CD14-positive monocyte (primary cell): ENCODE measurements at regions not wholly inside any gene's neighbourhood (a gene's known extent, or its start where the extent isn't known, plus 50 kb on each side); places are given as distances from the start of the nearest gene placed in this dataset.

Source experiments
- DNase-seq, 3 donors: peaks; one replicate each; pipeline ENCODE4 v3.0.0-alpha.2; 2011 to 2022
- H2AFZ ChIP-seq: 2 replicates; pipeline ENCODE4 v1.6.0; 2012; ENCODE audit warnings: mild to moderate bottlenecking, low read depth, low read length, inconsistent platforms; ENCODE audit not compliant: insufficient read depth, poor library complexity, severe bottlenecking
- H3K27ac ChIP-seq, 2 donors: 1 replicate in 1 of 2; 2 replicates in 1 of 2; pipeline ENCODE4 v1.5.1; 2012 to 2013; ENCODE audit warnings: low read length in 2 of 2, control low read depth in 1 of 2, inconsistent platforms in 1 of 2, low read depth in 1 of 2, mild to moderate bottlenecking in 1 of 2
- H3K27me3 ChIP-seq, 2 donors: one replicate each; pipeline versions ENCODE4 v1.6.0 to v1.6.1; 2011 to 2013; ENCODE audit warnings: low read length in 2 of 2; ENCODE audit not compliant: control insufficient read depth in 2 of 2, insufficient read depth in 2 of 2
- H3K36me3 ChIP-seq, 2 donors: replicated peaks in 1 of 2; 1 replicate in 1 of 2; 2 replicates in 1 of 2; pipeline versions ENCODE4 v1.5.1 to v1.6.1; 2012 to 2013; ENCODE audit warnings: low read length in 2 of 2, control low read depth in 1 of 2, inconsistent platforms in 1 of 2, mild to moderate bottlenecking in 1 of 2; ENCODE audit not compliant: insufficient read depth in 2 of 2, control insufficient read depth in 1 of 2
- H3K4me1 ChIP-seq, 2 donors: 1 replicate in 1 of 2; 2 replicates in 1 of 2; pipeline versions ENCODE4 v1.5.1 to v1.6.1; 2012 to 2013; ENCODE audit warnings: low read length in 2 of 2, control low read depth in 1 of 2, inconsistent platforms in 1 of 2, mild to moderate bottlenecking in 1 of 2, moderate library complexity in 1 of 2; ENCODE audit not compliant: insufficient read depth in 2 of 2, control insufficient read depth in 1 of 2
- H3K4me2 ChIP-seq: replicated peaks from 2 replicates; pipeline ENCODE3; 2012; ENCODE audit warnings: low read length, moderate library complexity, mild to moderate bottlenecking; ENCODE audit not compliant: poor library complexity, severe bottlenecking; ENCODE audit errors: extremely low read depth
- H3K4me3 ChIP-seq, 3 experiments: fragments of 200-600 bp in 1 of 3; sonication (generic) in 1 of 3; replicated peaks in 1 of 3; 1 replicate in 2 of 3; 2 replicates in 1 of 3; pipeline ENCODE4 v1.5.1; 2011 to 2013; ENCODE audit warnings: low read length in 3 of 3, mild to moderate bottlenecking in 3 of 3, control low read depth in 2 of 3, low read depth in 2 of 3, inconsistent platforms in 1 of 3, moderate library complexity in 1 of 3
- H3K79me2 ChIP-seq: 2 replicates; pipeline ENCODE4 v1.6.0; 2012; ENCODE audit warnings: mild to moderate bottlenecking, control low read depth, inconsistent platforms, low read length, moderate library complexity; ENCODE audit not compliant: insufficient read depth
- H3K9ac ChIP-seq: 2 replicates; pipeline ENCODE4 v1.6.0; 2017; ENCODE audit warnings: low read length, mild to moderate bottlenecking; ENCODE audit not compliant: insufficient read depth, poor library complexity, severe bottlenecking
- H3K9me3 ChIP-seq, 2 donors: replicated peaks in 1 of 2; 1 replicate in 1 of 2; 2 replicates in 1 of 2; pipeline versions ENCODE4 v1.5.1 to v1.6.1; 2012 to 2013; ENCODE audit warnings: low read length in 2 of 2, control low read depth in 1 of 2; ENCODE audit not compliant: control insufficient read depth in 1 of 2, insufficient read depth in 1 of 2
- H4K20me1 ChIP-seq: 2 replicates; pipeline ENCODE4 v1.6.0; 2012; ENCODE audit warnings: mild to moderate bottlenecking, low read length, control low read depth, moderate library complexity; ENCODE audit not compliant: insufficient read depth
- H3K27ac Mint-ChIP-seq, 7 donors: one replicate each; pipeline ENCODE4 v1.8.0; 2020; ENCODE audit warnings: mild to moderate bottlenecking in 7 of 7, mixed read lengths in 7 of 7, moderate library complexity in 6 of 7, inconsistent platforms in 2 of 7
- H3K27me3 Mint-ChIP-seq, 3 donors: one replicate each; pipeline ENCODE4 v1.8.0; 2021 to 2022; ENCODE audit warnings: low read depth in 3 of 3, mild to moderate bottlenecking in 3 of 3, mixed read lengths in 3 of 3, moderate library complexity in 3 of 3, inconsistent platforms in 1 of 3
- H3K36me3 Mint-ChIP-seq, 2 donors: one replicate each; pipeline ENCODE4 v1.8.0; 2020; ENCODE audit warnings: mixed read lengths in 2 of 2, inconsistent platforms in 1 of 2, mild to moderate bottlenecking in 1 of 2
- H3K4me1 Mint-ChIP-seq: one replicate; pipeline ENCODE4 v1.8.0; 2020; ENCODE audit warnings: mild to moderate bottlenecking, mixed read lengths
- H3K4me3 Mint-ChIP-seq, 2 donors: one replicate each; pipeline ENCODE4 v1.8.0; 2020; ENCODE audit warnings: mild to moderate bottlenecking in 2 of 2, mixed read lengths in 2 of 2, moderate library complexity in 1 of 2
- H3K9me3 Mint-ChIP-seq, 7 donors: one replicate each; pipeline ENCODE4 v1.8.0; 2020 to 2022; ENCODE audit warnings: mixed read lengths in 7 of 7, mild to moderate bottlenecking in 6 of 7, moderate library complexity in 6 of 7, inconsistent platforms in 2 of 7
- WGBS: methylation state at CpG from one replicate; pipeline ENCODE4 v1.1.5; 2013; ENCODE audit warnings: missing lambda C conversion rate; ENCODE audit not compliant: insufficient coverage; 5-methylcytosine and 5-hydroxymethylcytosine counted together
- intact Hi-C, 2 donors: fragments of 100-400 bp; cut with micrococcal nuclease; formaldehyde crosslinking; loops; one replicate each; pipeline versions ENCODE4 v1.15.0 to v1.15.1; 2023
- TF ChIP-seq, protein P1 (sequence below): fragments of 200-600 bp; IDR thresholded peaks from one replicate; pipeline ENCODE4 v1.8.0; 2022; ENCODE audit warnings: antibody characterized with exemption, mild to moderate bottlenecking

DNA sequence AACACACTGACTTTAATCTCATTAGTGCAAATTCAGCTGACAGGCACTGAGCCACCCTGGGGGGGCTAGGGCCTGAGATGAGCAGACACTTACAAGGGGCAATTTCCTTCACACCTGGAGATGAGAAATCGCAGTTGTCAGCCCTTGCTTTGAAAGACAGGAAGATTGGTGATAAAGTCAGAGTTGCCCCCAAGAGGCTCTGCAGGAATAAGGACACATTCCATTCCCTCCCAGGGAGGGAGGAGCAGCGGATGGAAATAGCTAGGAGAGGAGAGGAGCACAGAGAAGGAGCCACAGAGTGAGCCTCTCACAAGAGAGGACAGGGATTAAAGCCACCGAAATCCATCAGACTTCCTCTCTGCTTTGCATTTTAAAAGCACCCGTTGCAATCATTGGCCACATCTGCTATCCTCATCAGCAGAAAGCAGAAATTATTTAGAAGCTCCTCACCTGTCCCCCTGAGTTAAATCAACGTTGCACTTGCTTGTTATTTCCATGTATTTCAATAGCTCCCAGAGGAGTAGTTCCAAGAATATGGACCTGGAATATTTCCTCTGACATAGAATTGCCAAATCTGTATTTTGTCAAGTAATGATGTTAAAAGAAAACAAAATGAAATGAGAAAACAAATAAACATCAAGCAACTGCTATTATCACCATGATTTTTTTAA is 213.7 kb downstream of the BARX2 start:
- peaks cover 0 to 2% (median 0%) of the 10 kb centered on the region in 7 donors for H3K9me3 Mint-ChIP-seq
- no peaks in the 10 kb centered on the region for H3K27me3 Mint-ChIP-seq
- no peaks in the 10 kb centered on the region for H3K36me3 Mint-ChIP-seq
- no peaks in the 10 kb centered on the region for H3K36me3 ChIP-seq
- H3K4me1 ChIP-seq, result no peaks in the 10 kb centered on the region
- 7% methylated on average over 2 of the region's 5 CpGs for WGBS
- H3K9me3 ChIP-seq, result no peaks in the 10 kb centered on the region
- H3K27ac Mint-ChIP-seq, result no peak overlapping the region
- H3K9ac ChIP-seq, result no peak overlapping the region
- no peaks in the 10 kb centered on the region for H4K20me1 ChIP-seq
- no peak overlapping the region for H3K4me3 Mint-ChIP-seq
- no peaks in the 10 kb centered on the region for H3K79me2 ChIP-seq
- H3K4me1 Mint-ChIP-seq, result no peaks in the 10 kb centered on the region
- H3K4me3 ChIP-seq, result no peak overlapping the region
- no peak overlapping the region for H2AFZ ChIP-seq
- TF ChIP-seq, protein P1, sequence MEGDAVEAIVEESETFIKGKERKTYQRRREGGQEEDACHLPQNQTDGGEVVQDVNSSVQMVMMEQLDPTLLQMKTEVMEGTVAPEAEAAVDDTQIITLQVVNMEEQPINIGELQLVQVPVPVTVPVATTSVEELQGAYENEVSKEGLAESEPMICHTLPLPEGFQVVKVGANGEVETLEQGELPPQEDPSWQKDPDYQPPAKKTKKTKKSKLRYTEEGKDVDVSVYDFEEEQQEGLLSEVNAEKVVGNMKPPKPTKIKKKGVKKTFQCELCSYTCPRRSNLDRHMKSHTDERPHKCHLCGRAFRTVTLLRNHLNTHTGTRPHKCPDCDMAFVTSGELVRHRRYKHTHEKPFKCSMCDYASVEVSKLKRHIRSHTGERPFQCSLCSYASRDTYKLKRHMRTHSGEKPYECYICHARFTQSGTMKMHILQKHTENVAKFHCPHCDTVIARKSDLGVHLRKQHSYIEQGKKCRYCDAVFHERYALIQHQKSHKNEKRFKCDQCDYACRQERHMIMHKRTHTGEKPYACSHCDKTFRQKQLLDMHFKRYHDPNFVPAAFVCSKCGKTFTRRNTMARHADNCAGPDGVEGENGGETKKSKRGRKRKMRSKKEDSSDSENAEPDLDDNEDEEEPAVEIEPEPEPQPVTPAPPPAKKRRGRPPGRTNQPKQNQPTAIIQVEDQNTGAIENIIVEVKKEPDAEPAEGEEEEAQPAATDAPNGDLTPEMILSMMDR, result no peak
- no peak overlapping the region for H3K27ac ChIP-seq
- DNase-seq, result no peak
- no peaks in the 10 kb centered on the region for H3K27me3 ChIP-seq
- H3K4me2 ChIP-seq, result no peak overlapping the region
- intact Hi-C loops, result no loop called here

DNA sequence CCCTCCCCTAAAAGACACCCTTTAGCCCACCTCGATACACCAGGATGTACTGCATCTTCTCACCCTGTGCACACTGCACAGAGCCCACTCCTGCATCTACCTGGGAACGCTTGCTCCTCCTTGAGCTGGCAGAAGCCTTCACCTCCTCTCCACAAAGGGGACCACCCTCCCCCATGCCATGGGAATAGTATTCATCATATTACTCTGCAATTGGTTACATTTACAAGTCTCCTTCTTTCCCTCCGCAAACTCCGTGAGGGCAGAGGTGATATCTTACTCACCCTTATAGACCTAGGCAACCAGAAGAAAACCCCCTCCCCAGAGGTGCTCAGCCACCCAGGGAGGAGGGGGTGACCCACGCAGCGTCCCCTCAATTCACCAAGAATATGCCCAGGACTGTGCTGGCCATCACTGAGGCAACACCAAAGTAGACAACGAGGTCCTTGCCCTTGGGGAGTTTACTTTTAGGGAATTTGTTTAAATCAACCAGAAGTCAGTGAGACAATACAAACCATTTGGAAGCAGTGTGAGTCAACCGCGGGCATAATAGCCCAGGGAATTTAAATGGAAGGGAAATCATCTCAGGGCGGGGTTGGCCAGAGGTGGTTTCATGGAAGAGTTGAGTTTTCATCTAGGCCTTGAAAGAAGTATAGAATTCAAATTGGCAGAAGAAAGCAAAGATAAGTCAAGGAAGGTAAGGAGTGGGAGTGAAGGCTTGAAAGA is 214.5 kb downstream of the BARX2 start:
- 69% methylated on average over 7 of the region's 10 CpGs for WGBS
- no peaks in the 10 kb centered on the region for H3K36me3 Mint-ChIP-seq
- H3K27me3 ChIP-seq, result no peaks in the 10 kb centered on the region
- H3K79me2 ChIP-seq, result no peaks in the 10 kb centered on the region
- TF ChIP-seq, protein P1, result no peak
- H3K9ac ChIP-seq, result no peak overlapping the region
- intact Hi-C loops, result no loop called here
- no peaks in the 10 kb centered on the region for H3K4me1 Mint-ChIP-seq
- H3K9me3 ChIP-seq, result no peaks in the 10 kb centered on the region
- H3K27ac ChIP-seq, result no peak overlapping the region
- no peaks in the 10 kb centered on the region for H4K20me1 ChIP-seq
- no peak overlapping the region for H3K4me3 ChIP-seq
- no peak overlapping the region for H2AFZ ChIP-seq
- H3K4me2 ChIP-seq, result no peak overlapping the region
- H3K4me3 Mint-ChIP-seq, result no peak overlapping the region
- H3K4me1 ChIP-seq, result no peaks in the 10 kb centered on the region
- H3K27ac Mint-ChIP-seq, result no peak overlapping the region
- no peaks in the 10 kb centered on the region for H3K36me3 ChIP-seq
- no peak for DNase-seq
- peaks cover 0 to 2% (median 0%) of the 10 kb centered on the region in 7 donors for H3K9me3 Mint-ChIP-seq
- H3K27me3 Mint-ChIP-seq, result no peaks in the 10 kb centered on the region
